CD8-positive, alpha-beta memory T cell (primary cell): ENCODE measurements at regions not wholly inside any gene's neighbourhood (a gene's known extent, or its start where the extent isn't known, plus 50 kb on each side); places are given as distances from the start of the nearest gene placed in this dataset.

Source experiments
- CTCF ChIA-PET: fragments of 350-600 bp; sonication (Branson Sonifier 250); formaldehyde crosslinking; loops from one replicate; lab custom pipeline; 2021; ENCODE audit warnings: antibody characterized with exemption; lab: Charles Lee
- POLR2A ChIA-PET: fragments of 350-600 bp; sonication (Branson Sonifier 250); formaldehyde crosslinking; loops from one replicate; lab custom pipeline; 2021; ENCODE audit warnings: antibody characterized with exemption; lab: Charles Lee
- DNase-seq, 5 donors: peaks; one replicate each; pipeline versions ENCODE4 v3.0.0 to v3.0.0-alpha.2; 2020 to 2022; ENCODE audit warnings: mixed read lengths in 1 of 5
- H3K27ac ChIP-seq: one replicate; pipeline ENCODE4 v1.7.0; 2013; ENCODE audit warnings: low read depth, mild to moderate bottlenecking, low read length, moderate library complexity
- H3K27me3 ChIP-seq: 2 replicates; pipeline ENCODE4 v1.7.0; 2013; ENCODE audit warnings: low read length, mild to moderate bottlenecking; ENCODE audit not compliant: insufficient read depth, poor library complexity, severe bottlenecking
- H3K36me3 ChIP-seq: 2 replicates; pipeline ENCODE4 v1.7.0; 2013; ENCODE audit warnings: mild to moderate bottlenecking, low read length, moderate library complexity; ENCODE audit not compliant: insufficient read depth
- H3K4me1 ChIP-seq: 2 replicates; pipeline ENCODE4 v1.7.0; 2013; ENCODE audit warnings: mild to moderate bottlenecking, low read length, moderate library complexity; ENCODE audit not compliant: insufficient read depth
- H3K4me3 ChIP-seq: 2 replicates; pipeline ENCODE4 v1.7.0; 2013; ENCODE audit warnings: mild to moderate bottlenecking, low read length
- H3K9me3 ChIP-seq: 2 replicates; pipeline ENCODE4 v1.7.0; 2013; ENCODE audit warnings: mild to moderate bottlenecking, low read length
- H3K27ac Mint-ChIP-seq, 8 donors: one replicate each; pipeline ENCODE4 v1.8.0; 2020 to 2021; ENCODE audit warnings: mixed read lengths in 8 of 8, mild to moderate bottlenecking in 6 of 8, inconsistent platforms in 3 of 8, moderate library complexity in 3 of 8
- H3K27me3 Mint-ChIP-seq, 2 donors: one replicate each; pipeline ENCODE4 v1.8.0; 2020 to 2021; ENCODE audit warnings: mixed read lengths in 2 of 2, mild to moderate bottlenecking in 1 of 2, moderate library complexity in 1 of 2
- H3K36me3 Mint-ChIP-seq, 3 donors: one replicate each; pipeline ENCODE4 v1.8.0; 2020 to 2021; ENCODE audit warnings: mixed read lengths in 3 of 3, inconsistent platforms in 1 of 3, mild to moderate bottlenecking in 1 of 3
- H3K4me1 Mint-ChIP-seq, 3 donors: one replicate each; pipeline ENCODE4 v1.8.0; 2020 to 2021; ENCODE audit warnings: mixed read lengths in 3 of 3, inconsistent platforms in 1 of 3, mild to moderate bottlenecking in 1 of 3
- H3K4me3 Mint-ChIP-seq, 7 donors: one replicate each; pipeline ENCODE4 v1.8.0; 2020 to 2021; ENCODE audit warnings: mixed read lengths in 7 of 7, mild to moderate bottlenecking in 6 of 7, moderate library complexity in 4 of 7, inconsistent platforms in 2 of 7
- H3K9me3 Mint-ChIP-seq, 5 donors: one replicate each; pipeline ENCODE4 v1.8.0; 2020 to 2022; ENCODE audit warnings: mixed read lengths in 5 of 5, mild to moderate bottlenecking in 3 of 5, moderate library complexity in 2 of 5, inconsistent platforms in 1 of 5

- H3K27me3 Mint-ChIP-seq: no peaks in the 10 kb centered on the region
Observed at GRCh38 chr14:29316936-29317335, 550.3 kb downstream of the FOXG1 start.

GRCh38 chr14:29317423-29317822 lies 550.8 kb downstream of the FOXG1 start:
- no peak overlapping the region for H3K4me3 Mint-ChIP-seq
- no peaks in the 10 kb centered on the region for H3K9me3 ChIP-seq
- H3K9me3 Mint-ChIP-seq: peaks cover 4 to 45% (median 8%) of the 10 kb centered on the region in 5 donors
- no peaks in the 10 kb centered on the region for H3K4me1 ChIP-seq
- H3K4me1 Mint-ChIP-seq: no peaks in the 10 kb centered on the region
- ChIA-PET CTCF (no interaction called here), POLR2A (no interaction called here)
- no peaks in the 10 kb centered on the region for H3K36me3 ChIP-seq
- no peaks in the 10 kb centered on the region for H3K36me3 Mint-ChIP-seq
- H3K27ac ChIP-seq: no peak overlapping the region
- DNase-seq: no peak
- no peaks in the 10 kb centered on the region for H3K27me3 Mint-ChIP-seq
- H3K4me3 ChIP-seq: no peak overlapping the region
- H3K27ac Mint-ChIP-seq: no peak overlapping the region
- no peaks in the 10 kb centered on the region for H3K27me3 ChIP-seq

More at GRCh38 chr14:29316936-29317335, 550.3 kb downstream of the FOXG1 start:
- H3K4me1 ChIP-seq: no peaks in the 10 kb centered on the region
- no peak overlapping the region for H3K27ac ChIP-seq
- ChIA-PET CTCF (no interaction called here), POLR2A (no interaction called here)
- H3K27me3 ChIP-seq: no peaks in the 10 kb centered on the region
- no peak for DNase-seq
- H3K36me3 ChIP-seq: no peaks in the 10 kb centered on the region
- H3K4me3 Mint-ChIP-seq: no peak overlapping the region
- no peak overlapping the region for H3K27ac Mint-ChIP-seq
- H3K4me1 Mint-ChIP-seq: no peaks in the 10 kb centered on the region
- peaks cover 6 to 45% (median 8%) of the 10 kb centered on the region in 5 donors for H3K9me3 Mint-ChIP-seq
- no peaks in the 10 kb centered on the region for H3K9me3 ChIP-seq
- no peaks in the 10 kb centered on the region for H3K36me3 Mint-ChIP-seq
- H3K4me3 ChIP-seq: no peak overlapping the region

GRCh38 chr14:29320286-29320685 lies 553.7 kb downstream of the FOXG1 start:
- Mint-ChIP-seq H3K27ac (no peak overlapping the region), H3K36me3 (no peaks in the 10 kb centered on the region), H3K4me3 (no peak overlapping the region), H3K27me3 (no peaks in the 10 kb centered on the region), H3K9me3 (peaks cover 0 to 32% (median 10%) of the 10 kb centered on the region in 5 donors), H3K4me1 (no peaks in the 10 kb centered on the region)
- no peak for DNase-seq
- Histone ChIP-seq H3K4me3 (no peak overlapping the region), H3K4me1 (no peaks in the 10 kb centered on the region), H3K27me3 (no peaks in the 10 kb centered on the region), H3K27ac (no peak overlapping the region), H3K9me3 (no peaks in the 10 kb centered on the region), H3K36me3 (no peaks in the 10 kb centered on the region)
- ChIA-PET CTCF (no interaction called here), POLR2A (no interaction called here)

- Histone ChIP-seq H3K36me3 (no peaks in the 10 kb centered on the region), H3K27me3 (no peaks in the 10 kb centered on the region), H3K9me3 (no peaks in the 10 kb centered on the region), H3K4me3 (no peak overlapping the region), H3K27ac (no peak overlapping the region), H3K4me1 (no peaks in the 10 kb centered on the region)
- Mint-ChIP-seq H3K4me3 (no peak overlapping the region), H3K9me3 (peaks cover 0 to 32% (median 10%) of the 10 kb centered on the region in 5 donors), H3K36me3 (no peaks in the 10 kb centered on the region), H3K4me1 (no peaks in the 10 kb centered on the region), H3K27ac (no peak overlapping the region), H3K27me3 (no peaks in the 10 kb centered on the region)
- ChIA-PET CTCF (no interaction called here), POLR2A (no interaction called here)
- no peak for DNase-seq
Observed at GRCh38 chr14:29321646-29322045, 555.1 kb downstream of the FOXG1 start.

- Mint-ChIP-seq H3K4me3 (no peak overlapping the region), H3K4me1 (no peaks in the 10 kb centered on the region), H3K27ac (no peak overlapping the region), H3K9me3 (peaks cover 2 to 48% (median 19%) of the 10 kb centered on the region in 5 donors), H3K36me3 (no peaks in the 10 kb centered on the region), H3K27me3 (no peaks in the 10 kb centered on the region)
- ChIA-PET POLR2A (no interaction called here), CTCF (no interaction called here)
- Histone ChIP-seq H3K27ac (no peak overlapping the region), H3K9me3 (peaks cover 6% of the 10 kb centered on the region), H3K4me1 (no peaks in the 10 kb centered on the region), H3K27me3 (no peaks in the 10 kb centered on the region), H3K4me3 (no peak overlapping the region), H3K36me3 (no peaks in the 10 kb centered on the region)
- DNase-seq: no peak
Observed at GRCh38 chr14:29339494-29340172, 573.0 kb downstream of the FOXG1 start.

- no peaks in the 10 kb centered on the region for H3K4me1 ChIP-seq
- POLR2A ChIA-PET: no interaction called here
- H3K27me3 ChIP-seq: no peaks in the 10 kb centered on the region
- DNase-seq: no peak
- H3K36me3 Mint-ChIP-seq: peaks cover 0 to 3% (median 0%) of the 10 kb centered on the region in 3 donors
- H3K4me1 Mint-ChIP-seq: no peaks in the 10 kb centered on the region
- H3K9me3 Mint-ChIP-seq: peaks cover 5 to 29% (median 8%) of the 10 kb centered on the region in 5 donors
- no peak overlapping the region for H3K4me3 ChIP-seq
- H3K27ac Mint-ChIP-seq: no peak overlapping the region
- no peak overlapping the region for H3K4me3 Mint-ChIP-seq
- no peaks in the 10 kb centered on the region for H3K9me3 ChIP-seq
- no peaks in the 10 kb centered on the region for H3K27me3 Mint-ChIP-seq
- CTCF ChIA-PET: no interaction called here
- H3K36me3 ChIP-seq: no peaks in the 10 kb centered on the region
- H3K27ac ChIP-seq: no peak overlapping the region
Observed at GRCh38 chr14:29348504-29348903, 579.1 kb downstream of the PRKD1 start.

GRCh38 chr14:29350496-29350895 lies 577.2 kb downstream of the PRKD1 start:
- Histone ChIP-seq H3K4me1 (no peaks in the 10 kb centered on the region), H3K27ac (no peak overlapping the region), H3K27me3 (no peaks in the 10 kb centered on the region), H3K36me3 (no peaks in the 10 kb centered on the region), H3K9me3 (no peaks in the 10 kb centered on the region), H3K4me3 (no peak overlapping the region)
- no peak overlapping the region for H3K27ac Mint-ChIP-seq
- no peaks in the 10 kb centered on the region for H3K27me3 Mint-ChIP-seq
- DNase-seq: no peak
- peaks cover 6 to 37% (median 9%) of the 10 kb centered on the region in 5 donors for H3K9me3 Mint-ChIP-seq
- ChIA-PET POLR2A (no interaction called here), CTCF (no interaction called here)
- H3K36me3 Mint-ChIP-seq: peaks cover 0 to 3% (median 0%) of the 10 kb centered on the region in 3 donors
- no peaks in the 10 kb centered on the region for H3K4me1 Mint-ChIP-seq
- no peak overlapping the region for H3K4me3 Mint-ChIP-seq

GRCh38 chr14:29351996-29352705 lies 575.5 kb downstream of the PRKD1 start:
- Histone ChIP-seq H3K27me3 (no peaks in the 10 kb centered on the region), H3K36me3 (no peaks in the 10 kb centered on the region), H3K4me1 (no peaks in the 10 kb centered on the region), H3K4me3 (no peak overlapping the region), H3K9me3 (no peaks in the 10 kb centered on the region), H3K27ac (no peak overlapping the region)
- Mint-ChIP-seq H3K27me3 (no peaks in the 10 kb centered on the region), H3K4me1 (no peaks in the 10 kb centered on the region), H3K36me3 (peaks cover 0 to 3% (median 0%) of the 10 kb centered on the region in 3 donors), H3K9me3 (peaks cover 6 to 37% (median 14%) of the 10 kb centered on the region in 5 donors), H3K27ac (no peak overlapping the region), H3K4me3 (no peak overlapping the region)
- DNase-seq: no peak
- POLR2A ChIA-PET: no interaction called here
- CTCF ChIA-PET: no interaction called here
